ENCODE measurements at regions not wholly inside any gene's neighbourhood (a gene's known extent, or its start where the extent isn't known, plus 50 kb on each side); places are given as distances from the start of the nearest gene placed in this dataset.

DNA sequence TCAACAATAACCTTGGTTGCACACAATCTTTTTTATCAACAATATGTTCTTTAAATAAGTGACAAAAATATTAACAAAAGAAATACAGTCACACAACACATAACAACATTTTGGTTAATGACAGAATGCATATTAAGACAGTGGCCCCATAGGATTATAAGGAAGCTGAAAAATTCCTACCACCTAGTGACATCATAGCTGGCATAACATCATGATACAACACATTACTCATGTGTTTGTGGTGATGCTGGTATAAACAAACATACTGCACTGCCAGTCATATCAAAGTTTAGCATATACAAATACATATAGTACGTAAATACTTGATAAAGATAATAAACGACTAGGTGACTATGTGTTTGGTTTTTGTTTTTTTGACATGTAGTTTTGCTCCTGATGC lies 344.8 kb upstream of the POU5F2 start:
- CTCF ChIA-PET = no interaction called here
- TF ChIP-seq POLR2AphosphoS5 (IDR thresholded peaks at IDR 0.05; ENCODE audit: low read depth, low read length) = no peak
- no peak for TF ChIP-seq TCF7L2 (IDR thresholded peaks at IDR 0.05; ENCODE audit: low read depth, low read length)
- TF ChIP-seq, protein P1, sequence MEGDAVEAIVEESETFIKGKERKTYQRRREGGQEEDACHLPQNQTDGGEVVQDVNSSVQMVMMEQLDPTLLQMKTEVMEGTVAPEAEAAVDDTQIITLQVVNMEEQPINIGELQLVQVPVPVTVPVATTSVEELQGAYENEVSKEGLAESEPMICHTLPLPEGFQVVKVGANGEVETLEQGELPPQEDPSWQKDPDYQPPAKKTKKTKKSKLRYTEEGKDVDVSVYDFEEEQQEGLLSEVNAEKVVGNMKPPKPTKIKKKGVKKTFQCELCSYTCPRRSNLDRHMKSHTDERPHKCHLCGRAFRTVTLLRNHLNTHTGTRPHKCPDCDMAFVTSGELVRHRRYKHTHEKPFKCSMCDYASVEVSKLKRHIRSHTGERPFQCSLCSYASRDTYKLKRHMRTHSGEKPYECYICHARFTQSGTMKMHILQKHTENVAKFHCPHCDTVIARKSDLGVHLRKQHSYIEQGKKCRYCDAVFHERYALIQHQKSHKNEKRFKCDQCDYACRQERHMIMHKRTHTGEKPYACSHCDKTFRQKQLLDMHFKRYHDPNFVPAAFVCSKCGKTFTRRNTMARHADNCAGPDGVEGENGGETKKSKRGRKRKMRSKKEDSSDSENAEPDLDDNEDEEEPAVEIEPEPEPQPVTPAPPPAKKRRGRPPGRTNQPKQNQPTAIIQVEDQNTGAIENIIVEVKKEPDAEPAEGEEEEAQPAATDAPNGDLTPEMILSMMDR (IDR thresholded peaks at IDR 0.05) = no peak
- no peak for TF ChIP-seq SIN3A (IDR thresholded peaks at IDR 0.05; ENCODE audit: borderline replicate concordance, insufficient read depth, low read depth, low read length)
- TF ChIP-seq REST (IDR thresholded peaks at IDR 0.05; ENCODE audit: insufficient read depth in 1 of 2, low read depth in 2 of 2, low read length in 1 of 2) = no peak

DNA sequence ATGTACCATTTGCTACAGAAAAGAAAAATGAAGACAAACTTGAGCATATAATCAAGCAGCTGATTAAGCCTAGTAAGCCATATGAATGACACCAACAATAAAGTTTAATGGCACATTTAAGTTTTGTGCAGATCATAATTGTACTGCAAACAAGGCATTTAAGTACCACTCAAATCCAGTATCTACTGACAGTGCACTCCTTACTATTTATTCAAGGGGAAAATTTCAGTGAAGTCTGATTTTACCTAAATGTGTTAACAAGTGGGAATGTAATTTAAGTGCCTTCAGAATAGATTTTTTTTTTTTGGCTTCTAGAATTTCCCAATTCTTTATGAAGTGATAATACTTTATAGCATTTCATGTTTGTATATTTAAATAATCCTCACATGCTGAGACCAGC lies 341.0 kb upstream of the POU5F2 start:
- Histone ChIP-seq H3K27me3 (ENCODE audit: control insufficient read depth, insufficient read depth, low read length) (no peaks in the 10 kb centered on the region), H3K27ac (ENCODE audit: low read length) (no peak overlapping the region), H3K36me3 (ENCODE audit: control insufficient read depth, insufficient read depth, low read length) (no peaks in the 10 kb centered on the region), H3K4me3 (ENCODE audit: low read depth in 2 of 2, low read length in 2 of 2) (no peak overlapping the region), H3K4me1 (ENCODE audit: control insufficient read depth, insufficient read depth, low read length) (no peaks in the 10 kb centered on the region), H3K9me3 (ENCODE audit: control insufficient read depth, insufficient read depth, low read depth, low read length) (no peaks in the 10 kb centered on the region)
- CTCF ChIA-PET = no interaction called here
- DNase-seq (ENCODE audit: low read depth, low spot score) = no peak
- TF ChIP-seq, protein P1 (IDR thresholded peaks at IDR 0.05) = no peak
- no peak for TF ChIP-seq REST (IDR thresholded peaks at IDR 0.05; ENCODE audit: insufficient read depth in 1 of 2, low read depth in 2 of 2, low read length in 1 of 2)
- TF ChIP-seq POLR2AphosphoS5 (IDR thresholded peaks at IDR 0.05; ENCODE audit: low read depth, low read length) = no peak
- no peak for TF ChIP-seq TCF7L2 (IDR thresholded peaks at IDR 0.05; ENCODE audit: low read depth, low read length)
- no peak for TF ChIP-seq SIN3A (IDR thresholded peaks at IDR 0.05; ENCODE audit: borderline replicate concordance, insufficient read depth, low read depth, low read length)
- no TSS peak for BruUV-seq (replicated peaks)
- in situ Hi-C loops (cut with HindIII; ENCODE audit: low pct_unique_long_range_greater_than_20kb, low sequenced_read_pairs) = no loop called here
- no peak for ATAC-seq
- intact Hi-C loops (cut with micrococcal nuclease; ENCODE audit: unreplicated experiment) = no loop called here
- POLR2A ChIA-PET = no interaction called here

More for the DNA sequence above, 344.8 kb upstream of the POU5F2 start:
- H3K4me3 ChIP-seq (ENCODE audit: low read depth in 2 of 2, low read length in 2 of 2) = no peak overlapping the region
- DNase-seq (ENCODE audit: low read depth, low spot score) (no peak), ATAC-seq (no peak)
- no peaks in the 10 kb centered on the region for H3K4me1 ChIP-seq (ENCODE audit: control insufficient read depth, insufficient read depth, low read length)
- intact Hi-C loops (cut with micrococcal nuclease; ENCODE audit: unreplicated experiment) = no loop called here
- no peaks in the 10 kb centered on the region for H3K36me3 ChIP-seq (ENCODE audit: control insufficient read depth, insufficient read depth, low read length)
- H3K27me3 ChIP-seq (ENCODE audit: control insufficient read depth, insufficient read depth, low read length) = no peaks in the 10 kb centered on the region
- no peaks in the 10 kb centered on the region for H3K9me3 ChIP-seq (ENCODE audit: control insufficient read depth, insufficient read depth, low read depth, low read length)
- in situ Hi-C loops (cut with HindIII; ENCODE audit: low pct_unique_long_range_greater_than_20kb, low sequenced_read_pairs) = no loop called here
- H3K27ac ChIP-seq (ENCODE audit: low read length) = no peak overlapping the region
- BruUV-seq (replicated peaks) = no TSS peak
- POLR2A ChIA-PET = no interaction called here

Measured in Panc1 (cell line).